ENCODE measurements at regions not wholly inside any gene's neighbourhood (a gene's known extent, or its start where the extent isn't known, plus 50 kb on each side); places are given as distances from the start of the nearest gene placed in this dataset.
A peak's percentile ranks its signal among the peaks of the same experiment; 100 is the strongest.
"Not testable (repeated sequence)": the region's sequence is repeated elsewhere in the genome, so short reads cannot be mapped to it uniquely, and the experiment has no call there.

GRCh38 chr10:84634636-84635035 lies 306.2 kb downstream of the CCSER2 start:
- no peak for DNase-seq

GRCh38 chr10:84650628-84651027 lies 322.2 kb downstream of the CCSER2 start:
- not testable (repeated sequence) for DNase-seq

- no peak for DNase-seq
Measured at GRCh38 chr10:84654671-84655070, 326.3 kb downstream of the CCSER2 start.

GRCh38 chr10:84659027-84659426 lies 330.6 kb downstream of the CCSER2 start:
- DNase-seq, result no peak

GRCh38 chr10:84659497-84660439 lies 331.4 kb downstream of the CCSER2 start:
- no peak for DNase-seq

GRCh38 chr10:84660450-84661159 lies 332.2 kb downstream of the CCSER2 start:
- DNase-seq, result no peak

- DNase-seq, result no peak
Measured at GRCh38 chr10:84665211-84665610, 336.8 kb downstream of the CCSER2 start.

- peak; percentile 3 for DNase-seq
Measured at GRCh38 chr10:84665883-84666463, 337.6 kb downstream of the CCSER2 start.

- DNase-seq, result no peak
Measured at GRCh38 chr10:84668186-84668763, 339.9 kb downstream of the CCSER2 start.

GRCh38 chr10:84675060-84675459 lies 346.7 kb downstream of the CCSER2 start:
- DNase-seq, result no peak

- no peak for DNase-seq
Measured at GRCh38 chr10:84676536-84676935, 348.1 kb downstream of the CCSER2 start.

- no peak for DNase-seq
Measured at GRCh38 chr10:84681781-84682180, 353.4 kb downstream of the CCSER2 start.

- DNase-seq, result no peak
Measured at GRCh38 chr10:84683550-84683949, 355.2 kb downstream of the CCSER2 start.

- DNase-seq, result no peak
Measured at GRCh38 chr10:84683980-84684740, 355.8 kb downstream of the CCSER2 start.

GRCh38 chr10:84685047-84685660 lies 356.8 kb downstream of the CCSER2 start:
- no peak for DNase-seq

- DNase-seq, result no peak
Measured at GRCh38 chr10:84693006-84693405, 364.6 kb downstream of the CCSER2 start.

GRCh38 chr10:84695902-84696301 lies 367.5 kb downstream of the CCSER2 start:
- DNase-seq, result no peak

- no peak for DNase-seq
Measured at GRCh38 chr10:84696610-84697009, 368.2 kb downstream of the CCSER2 start.

- DNase-seq, result no peak
Measured at GRCh38 chr10:84698989-84699388, 370.6 kb downstream of the CCSER2 start.

GRCh38 chr10:84700668-84701369 lies 372.4 kb downstream of the CCSER2 start:
- DNase-seq, result no peak

- no peak for DNase-seq
Measured at GRCh38 chr10:84701370-84701720, 373.0 kb downstream of the CCSER2 start.

All from stimulated activated CD4-positive, alpha-beta T cell treated with anti-CD3 and anti-CD28 coated beads, Interleukin-4, amount 100 ng/mL, for 1 hour (primary cell).